ENCODE measurements at regions not wholly inside any gene's neighbourhood (a gene's known extent, or its start where the extent isn't known, plus 50 kb on each side); places are given as distances from the start of the nearest gene placed in this dataset.
"Not testable (repeated sequence)": the region's sequence is repeated elsewhere in the genome, so short reads cannot be mapped to it uniquely, and the experiment has no call there.

GRCh38 chr21:27034796-27035195 lies 67.9 kb upstream of the ADAMTS5 start:
- no peak for DNase-seq (ENCODE audit: low spot score)

DNA sequence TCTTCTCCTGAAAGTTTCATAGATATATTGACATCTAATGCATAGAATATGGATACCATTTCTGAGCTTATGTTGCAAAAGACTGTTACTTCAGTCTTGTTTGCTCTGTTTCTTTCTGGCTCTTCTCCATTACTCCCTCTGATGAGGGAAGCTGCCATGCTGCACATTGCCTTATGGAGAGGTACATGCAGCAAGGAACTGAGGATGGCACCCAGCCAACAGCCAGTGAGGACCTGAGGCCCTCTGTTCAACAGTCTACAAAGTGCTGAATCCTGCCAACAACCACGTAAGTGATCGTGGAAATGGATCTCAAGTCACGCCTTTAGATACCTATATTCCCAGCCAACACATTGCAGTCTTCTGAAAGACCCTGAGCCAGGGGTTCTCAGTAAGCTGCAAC lies 66.6 kb upstream of the ADAMTS5 start:
- no peak for DNase-seq (ENCODE audit: low spot score)

- no peak for DNase-seq (ENCODE audit: low spot score)
Observed at GRCh38 chr21:27026501-27026900, 59.6 kb upstream of the ADAMTS5 start.

DNA sequence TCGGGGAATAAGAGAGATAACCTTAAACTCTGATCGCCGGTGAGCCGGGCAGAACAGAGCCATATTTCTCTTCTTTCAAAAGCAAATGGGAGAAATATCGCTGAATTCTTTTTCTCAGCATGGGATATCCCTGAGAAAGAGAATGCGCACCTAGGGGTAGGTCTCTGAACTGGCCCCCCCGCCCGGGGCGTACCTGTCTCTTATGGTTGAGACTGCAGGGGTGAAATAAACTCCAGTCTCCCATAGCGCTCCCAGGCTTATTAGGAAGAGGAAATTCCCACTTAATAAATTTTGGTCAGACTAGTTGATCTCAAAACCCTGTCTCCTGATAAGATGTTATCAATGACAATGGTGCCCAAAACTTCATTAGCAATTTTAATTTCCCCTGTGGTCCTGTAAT lies 58.8 kb upstream of the ADAMTS5 start:
- not testable (repeated sequence) for DNase-seq (ENCODE audit: low spot score)

DNA sequence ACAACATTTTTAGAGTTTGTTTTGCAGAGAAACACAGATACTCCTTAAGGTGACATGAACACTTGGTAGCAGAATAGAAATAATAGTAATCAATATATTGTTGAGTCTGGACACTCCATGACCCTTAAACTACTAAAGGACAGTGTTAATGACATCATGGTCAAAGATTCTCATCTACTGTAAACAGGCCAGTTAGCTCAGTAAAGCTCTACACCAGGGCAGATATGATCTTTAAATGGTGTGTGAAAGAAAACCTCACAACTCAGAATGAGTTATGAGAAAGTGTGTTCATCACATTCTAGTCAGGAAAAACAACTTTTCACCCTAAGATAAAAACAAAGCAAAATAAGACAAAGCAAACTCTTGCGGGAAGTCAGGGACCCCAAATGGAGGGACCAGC lies 58.1 kb upstream of the ADAMTS5 start:
- no peak for DNase-seq (ENCODE audit: low spot score)

DNA sequence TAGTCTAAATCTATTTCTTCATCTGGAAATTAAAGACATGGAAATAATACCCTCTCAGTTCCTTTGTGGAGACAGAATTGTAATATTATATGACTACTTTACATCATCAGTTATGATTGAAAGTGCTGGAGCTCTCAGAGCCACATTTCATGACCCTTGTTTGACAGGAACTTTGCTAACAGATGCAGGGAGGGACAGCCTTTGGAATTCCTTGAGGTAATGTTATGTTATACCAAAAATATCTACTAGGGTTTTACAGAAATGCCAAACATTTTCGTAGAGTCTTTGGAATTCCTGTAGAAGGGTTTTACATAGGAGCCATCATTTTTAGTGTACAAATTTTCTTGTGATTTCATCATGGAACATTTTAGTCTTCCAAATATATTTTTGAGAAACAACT lies 57.4 kb upstream of the ADAMTS5 start:
- no peak for DNase-seq (ENCODE audit: low spot score)

GRCh38 chr21:27023186-27023585 lies 56.3 kb upstream of the ADAMTS5 start:
- no peak for DNase-seq (ENCODE audit: low spot score)

DNA sequence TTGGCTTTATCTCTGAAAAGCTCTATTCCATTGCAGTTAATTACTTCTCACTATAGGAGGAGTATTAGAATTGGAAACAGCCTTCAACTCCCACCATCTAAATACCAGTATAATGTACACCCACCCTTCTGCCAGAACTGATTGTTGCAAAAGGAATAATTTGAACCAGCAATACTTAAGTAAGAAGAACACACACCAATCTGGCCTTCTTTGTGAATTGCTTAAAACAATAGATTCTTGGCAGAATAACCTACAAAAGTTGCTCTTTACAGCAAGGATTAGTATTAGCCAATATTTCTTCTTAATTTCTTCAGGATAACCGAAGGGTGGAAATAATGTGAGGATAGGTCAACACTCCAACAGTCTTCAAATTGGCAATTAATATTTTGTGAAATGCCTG lies 54.9 kb upstream of the ADAMTS5 start:
- no peak for DNase-seq (ENCODE audit: low spot score)

GRCh38 chr21:27021046-27021445 lies 54.2 kb upstream of the ADAMTS5 start:
- no peak for DNase-seq (ENCODE audit: low spot score)

GRCh38 chr21:27017246-27017645 lies 50.4 kb upstream of the ADAMTS5 start:
- no peak for DNase-seq (ENCODE audit: low spot score)

Data from mucosa of gallbladder (tissue), 1 donor.